Hematopoietic multipotent progenitor cell (in vitro differentiated cells): ENCODE measurements at regions not wholly inside any gene's neighbourhood (a gene's known extent, or its start where the extent isn't known, plus 50 kb on each side); places are given as distances from the start of the nearest gene placed in this dataset.
A peak's percentile ranks its signal among the peaks of the same experiment; 100 is the strongest.

Experiments used
- DNase-seq, 3 donors: peaks; one replicate each; pipeline ENCODE4 v3.0.0-alpha.2; 2011 to 2015; ENCODE audit warnings: low read depth in 2 of 3, low spot score in 2 of 3

DNA sequence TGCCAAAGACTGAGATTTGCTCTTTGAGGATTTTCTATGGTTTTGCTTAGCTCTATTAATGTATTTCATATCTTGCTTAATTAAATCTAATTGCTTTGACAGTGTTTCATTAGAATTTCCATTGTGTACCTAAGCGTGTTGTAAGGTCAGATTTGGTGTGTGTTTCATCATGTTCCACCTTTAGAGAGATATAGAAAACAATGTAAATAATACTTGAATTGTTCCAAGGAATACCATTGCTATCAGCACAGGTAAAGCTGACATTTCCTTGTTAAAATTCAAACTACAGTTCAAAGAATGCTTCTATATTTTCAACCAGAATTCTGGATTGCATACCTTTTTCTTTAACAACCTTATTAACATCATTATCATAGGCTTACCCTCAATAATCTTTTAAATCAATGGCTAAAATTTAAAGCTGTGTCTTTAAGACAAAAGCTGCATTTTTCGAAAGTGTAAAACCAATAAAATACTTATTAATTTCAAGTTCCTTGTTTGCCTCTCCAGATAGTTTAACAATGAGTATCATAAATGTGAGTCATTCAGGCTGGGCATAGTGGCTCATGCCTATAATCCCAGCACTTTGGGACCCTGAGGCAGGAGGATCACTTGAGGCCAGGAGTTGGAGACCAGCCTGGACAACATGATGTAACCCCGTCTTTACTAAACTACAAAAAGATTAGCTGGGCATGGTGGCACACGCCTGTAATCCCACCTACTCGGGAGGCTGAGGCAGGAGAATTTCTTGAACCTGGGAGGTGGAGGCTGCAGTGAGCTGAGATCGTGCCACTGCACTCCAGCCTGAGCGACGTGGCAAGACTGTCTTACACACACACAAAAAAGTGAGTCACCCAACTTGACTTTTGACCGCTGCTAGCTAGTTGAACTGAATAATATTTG lies 188.0 kb upstream of the PKDCC start:
- no peak for DNase-seq

DNA sequence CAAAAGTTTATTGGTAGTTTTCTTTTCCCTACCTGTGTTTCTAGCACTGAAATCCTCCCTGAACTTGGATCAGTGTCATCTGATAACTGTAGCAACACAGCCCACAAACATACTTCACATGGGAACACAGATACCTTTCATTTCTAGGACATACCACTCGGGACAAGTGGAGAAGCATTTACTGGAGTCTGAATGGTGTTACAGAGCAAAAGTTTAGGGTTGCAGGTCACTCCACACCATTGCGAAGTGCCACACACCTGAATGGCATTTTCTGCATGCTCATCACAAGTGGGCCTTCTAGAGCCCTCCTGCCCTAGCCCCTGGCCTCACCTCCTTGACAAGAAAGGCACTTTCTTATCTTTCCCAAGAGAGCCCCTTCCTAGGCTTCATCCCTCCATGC lies 184.8 kb upstream of the PKDCC start:
- DNase-seq, result no peak

DNA sequence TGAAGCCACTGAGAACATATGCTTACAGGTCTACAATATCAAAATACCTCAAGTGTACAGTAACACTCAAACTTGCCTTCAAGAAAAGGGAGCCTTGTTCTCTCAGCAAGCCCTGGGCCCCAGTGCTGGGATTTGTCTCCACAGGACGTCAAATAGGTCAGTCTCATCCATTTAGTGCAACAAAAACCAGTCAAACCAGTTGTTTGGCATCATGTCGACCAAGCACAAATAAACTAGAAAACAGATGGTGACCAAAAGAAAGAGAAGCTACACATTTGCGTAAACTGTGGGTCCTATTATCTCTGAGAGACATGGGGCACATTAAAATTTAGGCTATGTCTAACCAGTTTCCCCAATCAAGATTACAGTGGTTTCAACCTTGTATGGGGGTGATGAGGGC lies 182.6 kb upstream of the PKDCC start:
- DNase-seq, result no peak

DNA sequence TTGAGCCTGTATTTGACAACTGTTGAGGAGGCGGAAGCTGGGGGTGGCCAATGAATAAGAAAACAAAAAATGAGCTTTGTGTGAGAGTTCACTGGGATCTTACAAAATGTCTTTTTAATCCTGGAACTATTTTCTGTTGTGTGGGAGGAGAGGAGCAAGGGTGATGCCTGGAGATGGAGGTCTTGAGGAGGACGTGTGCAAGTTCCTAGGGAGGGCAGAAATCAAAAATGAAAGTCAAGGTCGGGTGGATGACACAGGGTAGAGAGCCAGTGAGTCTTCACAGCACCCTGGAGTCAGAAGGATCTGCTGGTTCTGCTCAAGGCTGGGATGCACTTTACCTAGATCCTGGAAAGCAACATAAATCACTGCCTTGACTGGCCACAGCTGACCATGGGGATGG lies 180.3 kb upstream of the PKDCC start:
- no peak for DNase-seq

DNA sequence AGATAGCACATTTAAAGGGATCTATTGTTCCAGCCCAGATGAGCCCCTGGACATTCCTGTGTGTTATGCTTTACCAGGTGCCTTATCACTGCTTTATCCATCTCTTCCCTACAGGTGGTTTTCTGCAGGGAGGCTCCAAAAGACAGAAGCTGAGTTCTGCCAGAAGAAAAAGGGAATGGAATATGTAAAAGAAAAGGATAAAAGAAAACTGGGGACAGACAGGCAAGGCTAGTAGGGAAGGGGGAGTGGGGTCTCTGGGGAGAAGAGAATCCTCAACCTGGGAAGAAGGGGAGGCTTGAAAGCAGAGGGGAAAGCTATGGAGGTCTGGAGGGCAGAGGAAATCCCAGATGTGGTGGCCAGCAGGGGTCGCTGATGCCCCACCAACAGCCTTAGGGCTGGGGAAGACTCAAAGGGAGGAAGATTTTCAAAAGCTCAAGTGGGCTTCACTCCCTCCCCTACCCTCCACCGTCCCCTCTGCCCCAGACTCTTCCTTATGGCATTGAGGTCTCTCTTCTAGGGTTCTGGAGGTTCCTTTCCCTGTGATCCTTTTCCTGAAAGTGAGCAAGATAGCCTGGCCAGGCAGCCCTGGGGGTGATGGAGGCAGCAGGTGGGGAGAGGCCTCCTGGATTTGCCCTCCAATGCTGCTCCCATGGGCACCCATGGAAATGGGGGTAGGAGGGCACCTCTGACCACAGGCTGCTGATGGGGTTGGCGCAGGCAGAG lies 178.1 kb upstream of the PKDCC start:
- peak; percentile 49 to 74 (median 59) for DNase-seq

DNA sequence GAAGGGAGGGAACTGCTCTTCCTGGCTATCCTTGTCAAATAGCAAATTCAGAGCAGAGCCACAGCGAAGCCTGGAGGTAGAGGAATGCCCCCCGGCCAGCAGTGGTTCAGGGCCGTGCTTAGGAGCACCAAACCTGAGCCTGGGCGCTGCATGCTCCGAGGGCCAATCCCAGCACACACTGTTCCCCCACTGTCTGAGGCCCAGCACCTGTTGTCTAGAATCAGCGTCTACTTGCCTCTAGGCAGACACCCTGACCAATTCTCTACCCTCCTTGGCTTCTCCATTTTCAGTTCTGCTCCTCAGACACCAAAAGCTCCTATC lies 177.6 kb upstream of the PKDCC start:
- DNase-seq, result no peak

DNA sequence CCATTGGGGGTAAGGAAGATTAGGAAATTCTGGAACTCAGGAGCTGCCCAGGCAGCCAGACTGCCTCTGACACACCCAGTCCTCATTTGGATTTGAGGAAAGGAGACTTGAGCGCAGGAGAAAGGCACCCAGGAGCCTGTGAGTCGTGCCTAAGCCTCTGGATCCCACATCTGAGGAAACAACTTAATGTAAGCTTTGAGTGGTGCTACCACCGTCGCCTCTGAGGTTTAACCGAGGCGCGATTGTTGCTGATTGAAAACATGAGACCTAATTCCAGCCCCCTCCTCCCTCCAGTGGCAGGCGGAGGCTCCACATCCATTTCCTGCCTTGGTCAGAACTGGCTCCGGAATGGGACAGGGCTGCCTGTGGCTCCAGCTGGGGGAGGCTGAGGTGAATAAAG lies 176.7 kb upstream of the PKDCC start:
- no peak for DNase-seq

DNA sequence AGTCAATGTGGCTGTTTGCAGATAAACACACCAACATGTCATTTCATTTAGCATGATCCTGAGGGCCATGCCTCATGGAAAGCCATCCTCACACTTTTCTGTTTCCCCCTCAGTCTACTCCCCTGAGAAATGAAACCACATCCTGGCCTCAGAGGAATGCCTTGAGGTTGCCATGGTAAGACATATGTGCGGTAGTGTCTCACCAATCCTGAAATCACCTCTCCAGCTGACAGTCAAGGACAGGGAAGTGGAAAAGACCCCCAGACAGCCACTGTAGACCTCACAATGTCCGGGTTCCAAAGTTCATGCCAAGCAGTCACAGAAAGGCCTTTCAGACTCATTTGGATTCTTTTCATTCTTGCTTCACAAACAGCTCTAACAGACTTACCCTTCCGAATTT lies 175.2 kb upstream of the PKDCC start:
- no peak for DNase-seq

DNA sequence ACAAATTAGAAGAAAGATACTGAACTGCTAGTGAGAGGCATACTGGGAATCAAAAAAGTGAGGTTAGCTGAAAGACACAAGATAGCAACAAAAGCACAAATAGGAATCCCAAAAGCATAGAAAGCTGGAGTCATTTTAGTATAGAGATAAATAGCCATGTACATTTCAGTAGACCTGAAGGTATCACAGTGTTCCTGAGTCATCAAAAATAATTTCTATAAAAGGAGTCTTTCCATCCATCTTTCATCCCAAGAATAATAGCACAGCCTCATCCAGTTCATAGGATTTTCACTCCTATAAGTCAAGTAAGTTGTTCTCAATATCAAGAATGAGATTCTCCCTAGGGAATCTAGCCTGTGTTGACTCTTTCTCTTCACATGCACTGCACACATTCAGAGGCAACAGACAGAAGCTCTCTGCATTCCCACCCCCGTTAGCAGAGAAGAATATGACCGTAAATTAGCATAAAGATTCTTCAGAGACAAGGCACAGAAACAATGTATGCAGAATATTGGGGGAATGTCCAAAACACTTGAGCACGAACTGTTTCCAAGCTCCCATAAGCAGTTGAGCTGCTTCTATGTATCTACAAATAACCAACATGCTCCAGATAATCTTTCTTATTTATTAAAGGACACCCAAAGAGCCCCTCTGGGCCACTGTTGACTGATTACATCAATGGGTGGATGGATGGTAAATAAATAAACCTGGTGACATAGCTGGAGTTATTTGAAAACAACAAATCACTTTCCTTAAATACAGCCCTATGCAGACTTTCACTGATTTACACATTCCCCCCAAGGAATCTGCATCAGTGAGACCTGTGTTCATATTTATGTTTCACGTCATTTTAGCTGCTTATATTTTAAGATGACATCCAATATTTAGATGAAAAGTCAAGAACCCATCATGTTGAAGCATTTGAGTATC lies 174.5 kb upstream of the PKDCC start:
- no peak for DNase-seq

DNA sequence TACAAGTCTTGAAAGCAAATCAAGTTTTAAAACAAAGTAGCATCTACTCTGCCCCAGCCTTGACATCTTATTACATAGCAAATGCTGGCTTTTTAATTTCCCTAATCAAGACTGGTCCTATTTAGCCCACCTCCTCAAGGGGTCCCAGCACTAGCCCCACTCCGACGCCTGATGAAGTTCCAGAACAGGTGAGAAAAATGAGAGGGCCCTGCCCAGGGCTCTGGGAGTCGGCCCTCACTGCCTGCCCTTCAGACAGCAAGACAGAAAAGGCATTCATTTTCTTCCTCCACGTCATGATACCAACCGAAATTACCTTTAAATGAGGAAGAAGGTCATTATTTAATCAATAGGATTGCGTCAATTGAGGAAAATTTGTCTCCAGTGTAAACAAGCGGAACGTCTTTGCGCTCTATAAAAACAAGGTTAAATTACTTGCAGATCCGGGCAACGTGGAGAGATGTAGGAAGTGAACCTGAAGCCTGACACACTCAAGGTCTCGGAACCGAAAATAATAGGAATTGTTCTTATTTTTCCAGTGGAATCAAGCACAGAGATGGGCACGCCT lies 170.6 kb upstream of the PKDCC start:
- DNase-seq, result no peak

DNA sequence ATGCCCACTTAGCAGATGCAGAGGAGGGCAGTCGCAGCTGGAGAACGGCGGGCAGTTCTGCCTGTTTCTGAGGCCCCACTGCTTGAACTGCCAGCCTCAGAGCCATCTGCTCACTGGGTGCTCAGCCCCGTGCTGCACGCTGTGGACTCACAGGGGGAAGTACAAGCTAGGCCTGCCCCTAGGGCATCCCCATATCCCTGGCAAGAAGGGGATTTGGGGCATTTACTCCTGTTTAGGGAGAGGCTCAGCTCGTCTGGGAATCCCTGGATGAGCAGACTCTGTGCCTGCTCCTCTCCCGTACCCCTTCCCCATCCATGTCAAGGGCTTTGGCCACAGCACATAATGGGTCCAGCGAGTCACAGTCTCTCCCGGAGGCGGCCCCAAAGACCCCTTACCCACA lies 169.8 kb upstream of the PKDCC start:
- no peak for DNase-seq

DNA sequence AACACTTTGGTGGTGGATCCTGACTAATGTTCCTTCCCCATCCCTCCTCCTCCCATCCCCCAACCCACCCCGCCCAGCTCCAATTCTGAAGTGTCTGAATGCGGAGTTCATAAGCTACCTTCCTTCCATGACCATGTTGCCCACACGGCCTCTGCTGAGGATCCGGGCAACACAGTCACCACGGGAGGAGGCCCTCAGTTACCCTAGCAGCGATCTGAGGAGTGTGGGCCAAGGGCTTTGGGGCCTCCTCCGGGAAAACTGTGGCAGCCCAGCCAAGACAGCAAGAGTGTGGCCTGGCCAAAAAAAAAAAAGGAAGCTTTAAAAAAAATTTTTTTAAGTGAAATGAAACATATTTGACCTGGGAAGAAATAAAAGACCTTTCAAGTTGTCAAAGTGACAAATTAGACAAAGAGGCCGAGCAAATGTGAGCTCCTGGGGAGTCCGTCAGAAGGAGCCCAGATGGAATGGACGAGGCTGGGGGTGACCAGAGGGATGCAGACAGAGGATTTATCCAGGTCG lies 169.0 kb upstream of the PKDCC start:
- no peak for DNase-seq

DNA sequence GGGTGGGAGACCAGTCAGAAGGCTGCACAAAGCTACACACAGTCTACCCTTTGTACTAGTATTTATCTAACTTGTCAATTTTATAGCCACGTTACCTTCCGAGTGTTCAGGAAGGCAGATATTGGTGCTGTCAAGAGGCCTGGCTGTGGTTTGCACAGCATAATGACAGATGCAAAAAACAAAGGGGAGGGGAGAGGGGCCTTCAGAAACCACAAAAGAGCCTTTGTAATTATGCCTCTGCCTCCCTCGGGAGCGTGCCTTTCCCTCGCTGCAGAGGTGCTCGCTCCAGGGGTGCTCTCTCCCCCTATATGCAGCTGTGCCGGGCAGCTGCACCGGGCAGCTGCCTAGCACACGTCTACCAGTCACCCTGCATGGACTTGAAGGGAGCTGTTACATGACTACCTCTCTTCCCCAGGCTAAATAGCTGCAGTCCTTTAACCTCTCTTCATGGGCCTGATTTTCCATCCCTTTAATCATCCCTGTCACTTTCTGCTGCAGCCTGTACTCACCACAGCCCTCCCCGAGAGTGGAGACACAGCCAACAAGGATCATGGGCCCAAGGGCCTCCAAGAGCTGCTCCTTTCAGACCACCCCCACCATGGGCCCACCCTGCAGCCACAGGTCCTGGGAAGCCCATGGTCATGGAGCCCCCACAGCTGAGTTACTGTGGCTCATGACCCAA lies 168.4 kb upstream of the PKDCC start:
- DNase-seq, result peak in 2 of 3 donors; percentile 9 to 59

DNA sequence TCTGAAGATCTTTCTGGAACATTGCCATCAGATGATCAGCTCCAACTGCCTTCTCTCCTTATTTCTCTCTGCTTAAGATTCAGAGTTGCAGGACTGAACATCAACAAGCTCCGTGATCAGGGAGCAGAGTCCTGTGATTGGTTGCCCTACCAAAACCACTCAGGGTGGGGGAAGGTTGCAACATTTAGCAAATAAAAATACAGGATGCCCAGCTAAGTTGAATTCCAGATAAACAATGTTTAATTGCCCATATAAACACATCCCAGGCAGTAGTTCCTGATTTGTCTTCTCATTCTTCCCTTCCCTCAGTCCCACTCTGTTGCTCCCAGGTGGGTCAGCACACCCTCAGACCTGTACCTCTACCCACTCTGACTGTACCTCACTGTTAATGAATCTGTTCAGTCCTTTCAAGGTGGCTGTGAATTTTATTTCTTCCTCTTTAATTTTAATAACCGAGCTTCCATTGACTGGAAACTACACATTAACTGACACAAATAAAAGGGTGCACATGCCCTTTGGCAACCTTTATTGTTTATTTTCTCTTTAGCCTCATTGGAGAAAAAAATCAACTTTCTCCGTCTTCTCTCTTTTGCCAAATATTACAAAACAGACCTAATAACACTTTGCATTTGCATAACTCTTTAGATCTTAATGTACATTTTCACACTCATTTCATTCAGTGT lies 167.1 kb upstream of the PKDCC start:
- no peak for DNase-seq

DNA sequence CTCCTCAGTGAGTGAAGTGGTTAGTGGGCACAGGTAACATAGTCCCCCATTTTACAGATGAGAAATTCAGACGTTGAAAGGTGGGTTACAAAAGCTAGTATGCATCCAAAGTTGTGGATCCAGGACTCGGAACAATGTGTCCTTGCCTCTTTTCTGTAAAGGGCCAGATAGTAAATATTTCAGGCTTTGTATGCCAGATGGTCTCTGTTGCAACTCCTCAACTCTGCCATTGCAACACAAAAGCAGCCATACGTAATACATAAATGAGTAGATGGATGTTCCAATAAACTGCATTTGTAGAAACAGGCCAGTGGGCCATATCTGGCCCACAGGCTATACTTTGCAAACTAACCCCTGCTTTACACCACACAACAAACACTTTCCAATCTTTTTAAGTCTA lies 166.6 kb upstream of the PKDCC start:
- no peak for DNase-seq

DNA sequence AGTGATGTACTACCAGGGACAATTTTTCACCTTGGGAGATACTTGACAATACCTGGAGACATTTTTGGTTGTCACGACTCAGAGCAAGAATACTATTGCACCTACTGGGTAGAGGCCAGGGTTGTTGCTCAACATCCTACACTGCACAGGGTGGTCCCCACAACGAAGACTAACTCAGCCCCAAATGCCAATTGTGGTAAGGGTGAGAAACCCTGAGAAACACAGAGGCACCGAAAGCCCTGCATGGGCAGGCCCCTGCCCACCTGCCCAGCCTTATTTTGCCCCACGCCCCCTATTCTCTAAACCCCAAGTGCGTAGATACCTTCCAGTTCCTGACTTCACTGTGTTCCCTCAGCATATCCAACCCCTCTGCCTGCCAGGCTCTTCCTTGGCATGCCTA lies 163.1 kb upstream of the PKDCC start:
- no peak for DNase-seq

DNA sequence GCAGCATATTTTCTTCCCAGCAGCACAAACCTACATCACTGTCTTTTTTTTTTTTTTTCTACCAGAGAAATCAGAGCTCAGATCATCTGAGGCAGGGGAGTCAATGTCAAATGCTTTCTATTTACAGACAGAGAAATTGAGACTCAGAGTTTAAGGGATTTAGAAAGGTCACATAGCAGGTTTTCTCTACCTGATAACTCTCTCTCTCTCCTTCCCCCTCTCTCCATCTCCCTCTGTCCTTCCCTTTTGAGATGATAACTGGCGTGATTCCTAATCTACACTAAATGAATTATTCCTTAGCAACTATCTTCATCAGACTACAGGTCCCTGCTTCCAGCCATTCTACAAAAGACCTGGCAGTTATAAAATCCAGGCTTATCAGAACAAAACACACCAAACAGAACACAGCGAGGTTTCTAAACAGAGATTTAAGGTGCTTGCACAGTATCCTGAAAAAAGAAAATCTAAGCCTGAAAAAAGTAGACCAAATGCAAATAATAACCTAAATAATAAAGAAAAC lies 161.6 kb upstream of the PKDCC start:
- DNase-seq, result no peak

DNA sequence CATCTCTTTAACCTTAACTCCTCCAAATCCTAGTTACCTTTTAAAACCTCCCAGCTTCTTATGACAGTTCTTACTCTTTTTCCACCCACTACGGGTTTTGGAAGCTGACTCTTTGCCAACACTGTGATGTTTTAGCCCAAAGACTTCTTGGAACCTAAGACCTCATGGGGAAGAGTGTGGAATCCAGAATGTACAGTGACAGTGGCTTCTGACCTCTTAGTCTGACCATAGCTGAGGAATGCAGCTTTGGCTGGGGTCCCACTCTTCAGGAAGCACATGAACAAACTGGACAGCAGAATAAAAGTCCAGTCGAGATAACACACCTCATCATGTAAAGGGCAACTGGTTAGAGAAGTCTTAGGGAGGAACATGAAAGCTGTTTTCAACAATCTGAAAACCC lies 161.1 kb upstream of the PKDCC start:
- DNase-seq, result no peak

DNA sequence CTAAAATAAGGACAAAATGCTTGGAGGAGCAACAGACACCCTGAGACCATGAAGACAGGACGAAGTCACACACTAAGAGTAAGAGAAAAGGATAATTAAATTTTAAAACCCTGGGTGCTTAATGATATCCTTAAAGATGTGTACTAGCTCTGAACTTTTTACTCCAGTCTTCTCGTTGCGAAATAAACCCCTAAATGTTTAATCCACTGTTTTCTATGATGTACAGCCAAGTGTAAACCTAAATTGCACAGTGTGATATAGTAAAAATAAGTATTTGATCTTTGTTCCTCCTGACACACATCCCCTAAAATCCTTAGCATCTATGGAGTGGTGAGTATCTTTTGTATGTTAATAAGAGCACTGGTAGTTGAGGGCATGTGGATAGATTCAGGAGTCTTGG lies 157.5 kb upstream of the PKDCC start:
- no peak for DNase-seq
